HG03460 (cell line): ENCODE measurements at regions not wholly inside any gene's neighbourhood (a gene's known extent, or its start where the extent isn't known, plus 50 kb on each side); places are given as distances from the start of the nearest gene placed in this dataset.
"Not testable (repeated sequence)": the region's sequence is repeated elsewhere in the genome, so short reads cannot be mapped to it uniquely, and the experiment has no call there.

Experiments used
- ATAC-seq: cut with Tn5 transposase; IDR thresholded peaks from one replicate; pipeline ENCODE4 v1.9.1; 2021; ENCODE audit not compliant: unreplicated experiment

GRCh38 chr2:106339609-106340008, 128.6 kb downstream of the RGPD3 start:
- no peak for ATAC-seq

GRCh38 chr2:106339132-106339531, 129.1 kb downstream of the RGPD3 start:
- no peak for ATAC-seq

GRCh38 chr2:106338043-106338442, 130.2 kb downstream of the RGPD3 start:
- ATAC-seq: no peak

DNA sequence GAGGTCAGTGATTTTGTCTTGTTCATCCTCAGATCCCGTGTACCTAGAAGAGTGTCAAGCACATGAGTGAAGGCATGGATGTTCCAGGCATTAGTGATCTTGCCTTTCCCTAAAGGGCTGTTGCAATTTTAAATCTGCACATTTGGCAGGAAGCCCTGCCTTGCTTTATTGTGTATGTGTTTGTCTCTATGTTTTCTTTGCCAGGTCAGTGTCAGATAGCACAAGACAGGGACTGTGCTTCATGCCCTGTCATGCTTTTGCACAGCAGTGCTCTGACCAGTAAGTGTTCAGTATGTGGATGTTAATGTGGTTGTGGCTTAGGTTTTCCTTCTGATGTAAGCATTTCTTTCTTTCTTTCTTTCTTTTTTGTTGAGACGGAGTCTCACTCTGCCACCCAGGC, 131.5 kb downstream of the RGPD3 start:
- ATAC-seq: no peak

- ATAC-seq: no peak
Measured at GRCh38 chr2:106336108-106336507, 132.1 kb downstream of the RGPD3 start.

DNA sequence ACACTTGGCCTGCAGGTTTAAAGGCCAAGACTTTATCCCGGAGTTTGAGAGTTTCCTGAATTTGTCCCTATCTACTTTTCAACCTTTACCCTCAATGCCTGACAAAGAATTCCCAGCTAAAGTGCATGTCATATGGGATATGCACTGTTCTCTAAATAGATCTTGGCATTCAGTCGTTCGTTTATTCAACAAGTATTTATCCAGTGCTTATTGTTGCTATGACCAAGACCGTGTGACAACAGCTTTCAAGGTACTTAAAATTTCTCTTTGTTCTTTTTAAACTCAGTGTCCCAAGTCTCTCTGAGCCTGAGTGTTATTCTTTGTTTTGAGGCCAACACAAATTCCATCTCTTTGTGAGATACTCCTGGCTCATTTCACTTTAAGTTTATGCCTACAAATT, 133.4 kb downstream of the RGPD3 start:
- no peak for ATAC-seq

DNA sequence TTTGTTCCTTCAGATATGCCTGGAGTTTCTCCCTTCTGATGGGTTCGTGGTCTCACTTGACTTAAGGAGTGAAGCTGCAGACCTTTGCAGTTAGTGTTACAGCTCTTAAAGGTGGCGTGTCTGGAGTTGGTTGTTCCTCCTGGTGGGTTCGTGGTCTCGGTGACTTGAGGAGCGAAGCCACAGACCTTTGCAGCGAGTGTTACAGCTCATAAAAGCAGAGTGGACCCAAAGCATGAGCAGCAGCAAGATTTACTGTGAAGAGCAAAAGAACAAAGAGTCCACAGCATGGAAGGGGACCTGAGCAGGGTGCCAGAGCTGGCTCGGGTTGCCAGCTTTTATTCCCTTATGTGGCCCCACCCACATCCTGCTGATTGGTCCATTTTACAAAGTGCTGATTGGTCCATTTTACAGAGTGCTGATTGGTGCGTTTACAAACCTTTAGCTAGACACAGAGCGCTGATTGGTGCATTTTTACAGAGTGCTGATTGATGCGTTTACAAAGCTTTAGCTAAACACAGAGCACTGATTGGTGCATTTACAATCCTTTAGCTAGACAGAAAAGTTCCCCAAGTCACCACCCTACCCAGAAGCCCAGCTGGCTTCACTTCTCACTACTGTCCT, 134.8 kb downstream of the RGPD3 start:
- not testable (repeated sequence) for ATAC-seq

DNA sequence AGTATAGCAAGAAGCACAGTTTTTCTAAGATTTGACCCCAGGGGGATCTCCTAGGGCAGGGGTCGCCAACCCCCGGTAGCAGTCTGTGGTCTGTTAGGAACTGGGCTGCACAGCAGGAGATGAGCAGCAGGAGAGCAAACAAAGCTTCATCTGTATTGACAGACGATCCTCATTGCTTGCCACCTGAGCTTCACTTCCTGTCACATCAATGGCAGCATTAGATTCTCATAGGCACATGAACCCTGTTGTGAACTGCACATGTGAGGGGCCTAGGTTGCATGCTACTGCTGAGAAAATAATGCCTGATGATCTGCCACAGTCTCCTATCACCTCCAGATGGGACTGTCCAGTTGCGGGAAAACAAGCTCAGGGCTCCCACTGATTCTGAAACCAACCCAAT, 136.2 kb downstream of the RGPD3 start:
- no peak for ATAC-seq

GRCh38 chr2:106330384-106331261, 136.5 kb upstream of the UXS1 start:
- not testable (repeated sequence) for ATAC-seq

- no peak for ATAC-seq
Measured at GRCh38 chr2:106323337-106324013, 129.4 kb upstream of the UXS1 start.

- no peak for ATAC-seq
Measured at GRCh38 chr2:106322281-106322680, 128.2 kb upstream of the UXS1 start.

- not testable (repeated sequence) for ATAC-seq
Measured at GRCh38 chr2:106320439-106320838, 126.3 kb upstream of the UXS1 start.

GRCh38 chr2:106316915-106317314, 122.8 kb upstream of the UXS1 start:
- ATAC-seq: no peak

GRCh38 chr2:106314444-106314843, 120.3 kb upstream of the UXS1 start:
- no peak for ATAC-seq

- no peak for ATAC-seq
Measured at GRCh38 chr2:106311041-106311370, 116.9 kb upstream of the UXS1 start.

DNA sequence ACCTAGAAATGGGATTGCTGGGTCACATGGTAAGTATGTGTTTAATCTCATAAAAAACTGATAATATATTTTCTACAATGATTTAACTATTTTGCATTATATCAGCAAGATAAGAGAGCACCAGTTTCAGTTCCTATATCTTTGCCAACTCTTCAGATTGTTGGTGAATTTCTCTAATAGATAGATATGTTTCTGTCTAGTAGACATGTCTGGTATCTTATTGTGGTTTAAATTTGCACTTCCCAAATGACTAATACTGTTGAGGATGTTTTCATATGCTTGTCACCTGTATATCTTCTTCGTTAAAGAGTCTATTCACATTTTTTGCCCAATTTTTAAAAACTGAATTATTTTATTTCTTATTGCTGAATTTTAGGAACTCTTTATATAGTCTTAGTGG, 113.8 kb upstream of the UXS1 start:
- ATAC-seq: no peak

DNA sequence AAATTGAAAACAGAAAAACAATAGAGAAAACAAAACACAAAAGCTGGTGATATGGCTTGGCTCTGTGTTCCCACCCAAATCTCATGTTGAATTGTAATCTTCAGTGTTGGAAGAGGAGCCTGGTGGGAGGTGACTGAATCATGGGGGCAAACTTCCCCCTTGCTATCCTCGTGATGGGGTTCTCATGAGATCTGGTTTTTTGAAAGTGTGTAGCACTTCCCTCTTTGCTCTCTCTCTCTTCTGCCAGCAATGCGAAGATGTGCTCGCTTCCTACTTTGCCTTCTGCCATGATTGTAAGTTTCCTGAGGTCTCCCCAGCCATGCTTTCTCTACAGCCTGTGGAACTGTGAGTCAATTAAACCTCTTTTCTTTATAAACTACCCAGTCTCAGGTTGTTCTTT, 112.3 kb upstream of the UXS1 start:
- no peak for ATAC-seq

- no peak for ATAC-seq
Measured at GRCh38 chr2:106304612-106305184, 110.6 kb upstream of the UXS1 start.

GRCh38 chr2:106299696-106300095, 105.6 kb upstream of the UXS1 start:
- ATAC-seq: no peak

GRCh38 chr2:106296182-106296815, 102.2 kb upstream of the UXS1 start:
- ATAC-seq: no peak

GRCh38 chr2:106294182-106294581, 100.1 kb upstream of the UXS1 start:
- no peak for ATAC-seq
